ENCODE measurements at regions not wholly inside any gene's neighbourhood (a gene's known extent, or its start where the extent isn't known, plus 50 kb on each side); places are given as distances from the start of the nearest gene placed in this dataset.

GRCh38 chr14:58776516-58776915 lies 138.8 kb downstream of the DACT1 start:
- TF ChIP-seq EZH2 (IDR thresholded peaks at IDR 0.05; ENCODE audit: borderline replicate concordance, control insufficient read depth, low read depth, low read length): no peak
- TF ChIP-seq POLR2A (IDR thresholded peaks at IDR 0.05; ENCODE audit: low read depth, low read length): no peak
- no peak for TF ChIP-seq ATF2 (IDR thresholded peaks at IDR 0.05; ENCODE audit: low read length)

All from GM12878 (cell line).